ENCODE measurements at regions not wholly inside any gene's neighbourhood (a gene's known extent, or its start where the extent isn't known, plus 50 kb on each side); places are given as distances from the start of the nearest gene placed in this dataset.
A peak's percentile ranks its signal among the peaks of the same experiment; 100 is the strongest.

GRCh38 chr3:459311-459670 lies 262.7 kb downstream of the CHL1 start:
- DNase-seq: no peak

DNA sequence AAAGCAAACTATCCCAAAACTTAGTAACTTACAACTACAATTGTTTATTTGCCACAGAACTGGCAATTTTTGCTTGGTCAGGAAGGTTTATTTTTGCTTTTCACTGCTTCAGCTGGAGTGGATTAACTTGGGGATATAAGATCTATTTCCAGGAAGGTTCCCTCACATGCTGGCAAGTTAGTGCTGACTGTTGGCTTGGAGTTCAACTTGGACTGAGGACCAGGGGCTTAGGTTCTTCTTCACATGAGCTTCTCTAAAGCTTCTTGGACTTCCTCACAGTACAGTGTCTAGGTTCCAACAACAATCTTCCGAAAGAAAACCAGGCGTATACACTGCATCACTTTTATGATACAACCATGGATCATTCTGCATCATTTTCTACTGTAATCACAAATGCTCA lies 264.4 kb downstream of the CHL1 start:
- DNase-seq: no peak

DNA sequence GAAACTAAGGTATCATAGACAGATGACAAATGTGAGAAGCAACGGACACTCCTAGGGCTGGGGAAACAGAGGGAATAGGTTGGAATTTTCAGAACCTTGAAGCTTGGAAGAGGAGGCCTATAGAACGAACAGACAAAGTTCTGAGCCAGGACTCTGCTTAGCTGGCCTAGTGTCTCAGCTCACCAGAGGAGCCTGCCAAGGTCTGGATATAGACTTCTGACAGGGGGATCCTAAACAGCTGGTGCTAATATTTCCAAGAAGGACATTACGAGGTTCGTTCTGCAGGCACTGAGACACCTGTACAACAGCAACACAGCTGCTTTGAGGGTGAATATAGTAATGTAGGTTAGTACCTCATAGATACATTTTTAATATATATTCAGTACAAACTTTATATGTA lies 266.3 kb downstream of the CHL1 start:
- DNase-seq: no peak

DNA sequence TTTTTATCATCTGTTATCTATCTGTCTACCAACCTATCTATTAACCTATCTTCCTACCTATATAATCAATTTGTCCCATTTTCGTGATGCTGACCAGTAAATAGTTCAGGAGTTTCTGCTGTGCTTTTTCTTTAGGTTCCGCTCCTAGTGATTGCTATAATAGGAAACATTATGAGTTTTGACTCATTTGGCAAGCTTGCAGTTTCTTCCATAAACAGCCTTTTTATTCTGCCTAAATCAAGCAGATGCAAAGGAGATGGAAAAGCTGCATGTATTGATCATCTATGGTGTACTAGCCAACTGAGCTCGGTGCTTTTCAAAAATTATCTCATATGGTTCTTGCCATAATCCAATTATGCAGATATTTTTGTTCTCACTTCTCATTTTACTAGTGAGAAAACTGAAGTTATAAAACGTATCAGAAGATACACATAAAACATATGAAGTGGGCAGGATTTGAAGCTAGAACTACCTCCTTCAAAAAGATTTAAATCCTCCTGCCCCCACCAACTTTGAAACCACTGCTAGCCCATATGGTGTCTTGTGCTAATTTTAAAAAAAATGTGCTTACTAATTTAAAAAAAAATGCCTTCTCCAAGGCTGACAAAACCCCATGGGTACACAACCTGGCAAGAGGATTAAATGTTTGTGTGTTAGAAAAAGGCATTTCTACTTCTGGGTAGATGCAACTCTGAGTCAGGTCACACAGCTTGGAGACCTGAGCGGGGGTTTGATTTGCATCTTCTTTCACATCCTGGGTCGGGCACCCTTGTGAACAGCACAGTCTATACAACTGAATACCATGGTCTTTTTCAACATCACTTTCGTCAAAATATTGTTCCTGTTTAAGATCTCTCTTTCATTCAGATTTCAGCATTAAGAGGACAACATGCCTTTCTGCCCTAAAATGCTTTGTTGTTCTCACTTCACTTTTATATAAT lies 267.0 kb downstream of the CHL1 start:
- no peak for DNase-seq

GRCh38 chr3:464255-464654 lies 267.7 kb downstream of the CHL1 start:
- DNase-seq: no peak

GRCh38 chr3:468172-468571 lies 271.6 kb downstream of the CHL1 start:
- DNase-seq: peak; percentile 0

- no peak for DNase-seq
These were observed 276.7 kb downstream of the CHL1 start for GRCh38 chr3:473033-473800.

DNA sequence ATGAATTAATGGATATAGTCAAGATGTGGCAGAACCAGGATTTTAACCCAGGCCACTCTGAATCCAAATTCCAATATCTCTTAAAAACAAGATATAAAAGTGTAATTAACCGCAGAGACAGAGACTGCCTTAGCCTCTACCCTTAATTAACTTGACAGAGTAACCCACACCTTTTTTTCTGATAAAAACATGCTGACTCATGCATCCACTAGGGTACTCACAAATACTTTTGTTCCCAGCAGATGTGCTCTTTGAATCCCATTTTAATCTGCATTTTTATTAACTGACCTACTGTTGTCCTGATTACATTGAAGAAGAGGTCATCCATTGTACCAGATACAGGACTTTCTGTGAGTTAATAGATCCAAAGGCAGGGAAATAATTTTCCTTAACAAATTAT lies 278.3 kb downstream of the CHL1 start:
- DNase-seq: no peak

DNA sequence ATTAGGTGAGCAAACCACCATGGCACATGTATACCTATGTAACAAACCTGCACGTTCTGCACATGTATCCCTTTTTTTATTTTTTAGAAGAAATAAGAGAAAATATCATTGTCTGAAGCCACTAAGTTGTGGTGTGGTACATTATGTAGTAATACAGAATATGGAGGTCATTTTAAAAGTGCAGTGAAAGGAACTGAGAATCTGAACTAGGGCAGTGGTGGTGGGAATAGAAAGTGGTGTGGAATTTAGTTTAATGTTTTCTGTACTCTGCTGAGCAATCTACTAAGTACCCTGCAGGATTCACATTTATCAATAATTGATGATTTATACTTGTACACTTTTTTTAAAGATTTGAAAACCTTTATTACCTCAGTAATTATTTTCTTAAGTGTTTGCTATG lies 283.5 kb downstream of the CHL1 start:
- no peak for DNase-seq

GRCh38 chr3:481111-481510 lies 284.5 kb downstream of the CHL1 start:
- no peak for DNase-seq

- no peak for DNase-seq
These were observed 285.1 kb downstream of the CHL1 start for GRCh38 chr3:481680-482079.

DNA sequence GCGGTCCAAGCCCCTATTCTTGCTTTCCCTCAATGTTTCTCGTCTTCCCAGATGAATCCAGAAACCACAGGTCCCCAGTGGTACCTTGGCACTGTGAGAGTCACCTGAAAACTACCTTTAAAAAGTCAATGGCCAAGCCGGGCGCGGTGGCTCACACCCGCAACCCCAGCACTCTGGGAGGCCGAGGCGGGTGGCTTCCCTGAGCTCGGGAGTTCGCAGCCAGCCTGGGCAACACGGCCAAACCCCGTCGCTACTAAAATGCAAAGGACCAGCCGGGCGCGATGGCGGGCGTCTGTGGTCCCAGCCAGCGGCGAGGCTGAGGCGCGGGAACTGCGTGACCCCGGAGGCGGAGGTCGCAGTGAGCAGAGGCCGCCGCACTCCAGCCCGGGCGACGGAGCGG lies 285.9 kb downstream of the CHL1 start:
- DNase-seq: no peak

DNA sequence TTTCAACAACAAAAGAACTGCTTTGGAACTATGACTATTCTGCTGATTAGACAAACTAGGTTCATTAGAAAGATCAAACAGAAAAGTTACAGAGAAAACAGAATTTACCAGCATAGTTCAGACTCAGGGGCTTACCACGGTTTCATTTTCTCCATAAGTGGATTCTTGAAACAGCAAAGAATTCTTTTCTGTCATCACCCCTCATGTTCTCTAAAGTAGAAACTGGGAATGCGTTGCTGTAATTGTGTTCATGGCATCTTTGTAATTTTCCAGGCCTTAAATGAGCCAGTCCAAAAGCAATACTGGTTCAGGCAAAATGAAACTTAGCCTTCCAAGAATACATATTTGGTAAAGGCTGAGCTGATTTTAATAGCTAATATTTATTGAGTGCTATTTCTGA lies 287.8 kb downstream of the CHL1 start:
- no peak for DNase-seq

- DNase-seq: no peak
These were observed 291.1 kb downstream of the CHL1 start for GRCh38 chr3:487614-488013.

- no peak for DNase-seq
These were observed 296.2 kb downstream of the CHL1 start for GRCh38 chr3:492586-493316.

- no peak for DNase-seq
These were observed 297.6 kb downstream of the CHL1 start for GRCh38 chr3:494190-494589.

- no peak for DNase-seq
These were observed 301.9 kb downstream of the CHL1 start for GRCh38 chr3:498487-498886.

- DNase-seq: no peak
These were observed 302.6 kb downstream of the CHL1 start for GRCh38 chr3:499001-499761.

- no peak for DNase-seq
These were observed 305.9 kb downstream of the CHL1 start for GRCh38 chr3:502486-502885.

DNA sequence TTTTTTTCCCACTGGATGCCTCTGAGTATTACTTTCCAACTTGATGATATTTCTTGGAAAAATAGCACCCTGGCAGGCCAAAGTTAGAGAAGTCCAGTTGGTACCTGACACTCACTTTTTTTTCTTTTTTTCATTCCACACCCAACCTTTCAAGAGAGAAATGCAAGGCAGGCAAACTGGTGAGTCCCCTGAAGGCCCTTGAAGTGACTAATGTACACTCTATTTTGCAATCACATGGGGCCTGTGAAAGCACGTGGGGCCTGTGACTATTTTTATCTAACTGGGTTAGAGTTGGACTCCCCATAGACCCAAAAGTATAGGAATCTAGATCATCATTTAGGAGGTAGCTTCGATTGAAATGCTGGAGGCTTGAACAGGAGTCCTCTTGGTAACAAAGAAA lies 316.7 kb downstream of the CHL1 start:
- no peak for DNase-seq

DNA sequence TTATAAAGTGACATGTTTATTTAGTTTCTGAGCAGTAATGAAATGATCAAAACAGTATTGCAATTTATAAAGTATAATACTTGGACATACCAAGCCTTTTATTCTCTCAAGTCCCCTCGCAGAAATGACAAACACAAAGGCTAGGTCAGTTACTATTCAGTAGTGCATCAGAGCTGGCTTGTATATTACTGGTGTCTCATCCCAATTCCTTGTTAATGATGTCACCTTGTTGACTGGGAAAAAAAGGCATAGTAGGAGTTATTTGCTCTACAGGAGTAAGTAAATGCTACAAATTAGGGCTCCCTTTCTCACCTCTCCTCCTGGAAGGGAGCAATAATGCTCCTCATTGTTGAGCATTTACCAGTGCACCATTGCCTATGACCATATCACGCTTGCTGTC lies 317.6 kb downstream of the CHL1 start:
- no peak for DNase-seq

GRCh38 chr3:519026-519425 lies 322.5 kb downstream of the CHL1 start:
- DNase-seq: no peak

DNA sequence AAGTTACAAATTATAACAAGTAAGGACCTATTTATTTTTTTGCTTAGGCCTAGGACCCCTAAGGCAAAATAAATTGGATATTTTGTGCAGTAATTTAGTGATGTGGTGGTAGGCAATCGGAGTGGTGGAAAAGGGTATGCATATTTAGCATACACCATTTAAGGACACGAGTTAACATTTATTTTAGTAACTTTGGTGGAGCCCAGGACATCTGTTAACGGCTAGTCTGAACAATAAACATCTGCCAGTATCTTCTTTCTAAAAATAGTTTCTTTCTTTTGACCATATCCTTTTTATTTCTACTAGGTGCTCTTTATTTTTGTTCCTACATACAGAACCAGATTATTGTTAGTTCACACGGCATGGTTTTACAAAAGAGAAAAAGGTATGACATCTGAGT lies 326.3 kb downstream of the CHL1 start:
- DNase-seq: no peak
